IMR-90 (cell line): ENCODE measurements at regions not wholly inside any gene's neighbourhood (a gene's known extent, or its start where the extent isn't known, plus 50 kb on each side); places are given as distances from the start of the nearest gene placed in this dataset.

Experiments used
- ATAC-seq: fragments of 200-7000 bp; cut with Tn5 transposase; 2 replicates; pipeline ENCODE4 v1.9.1; 2020; ENCODE audit warnings: low read depth, mild to moderate bottlenecking, moderate library complexity
- BruUV-seq: library from RNA; stranded (reverse); fragments of 400-500 nt; replicated peaks from 2 replicates; lab custom pipeline; 2021; lab: Mats Ljungman, UMichigan
- CTCF ChIA-PET: fragments of 300-600 bp; formaldehyde crosslinking; extraction: SDS; loops from one replicate; lab custom pipeline; 2021; ENCODE audit warnings: antibody characterized with exemption; lab: Yijun Ruan, JAX
- POLR2A ChIA-PET: fragments of 300-600 bp; sonication (Branson Sonifier 250); formaldehyde crosslinking; loops from one replicate; lab custom pipeline; 2022; ENCODE audit warnings: antibody characterized with exemption; ENCODE audit not compliant: unreplicated experiment; lab: Charles Lee
- DNase-seq: peaks from one replicate; pipeline ENCODE4 v3.0.0; 2013
- H2AFZ ChIP-seq: replicated peaks from 2 replicates; pipeline ENCODE3; 2013; ENCODE audit warnings: low read length, mild to moderate bottlenecking; ENCODE audit not compliant: poor library complexity
- H2AK5ac ChIP-seq: 2 replicates; pipeline ENCODE4 v1.6.1; 2013; ENCODE audit warnings: low read depth, low read length, inconsistent platforms
- H2AK9ac ChIP-seq: replicated peaks from 2 replicates; pipeline ENCODE3; 2013; ENCODE audit warnings: mild to moderate bottlenecking, low read depth, low read length, moderate library complexity; ENCODE audit not compliant: poor library complexity
- H2BK120ac ChIP-seq: 2 replicates; pipeline ENCODE4 v1.6.1; 2013; ENCODE audit warnings: low read depth, low read length, inconsistent platforms
- H2BK15ac ChIP-seq: 3 replicates; pipeline ENCODE4 v1.6.1; 2013; ENCODE audit warnings: low read depth, low read length, inconsistent platforms
- H2BK20ac ChIP-seq: 2 replicates; pipeline ENCODE4 v1.6.1; 2013; ENCODE audit warnings: low read depth, mild to moderate bottlenecking, inconsistent platforms, low read length, moderate library complexity
- H2BK5ac ChIP-seq: 2 replicates; pipeline ENCODE4 v1.6.1; 2013; ENCODE audit warnings: mild to moderate bottlenecking, low read depth, low read length, inconsistent platforms; ENCODE audit not compliant: poor library complexity, severe bottlenecking
- H3K14ac ChIP-seq: replicated peaks from 2 replicates; pipeline ENCODE4 v1.6.1; 2013; ENCODE audit warnings: low read depth, low read length, inconsistent platforms
- H3K18ac ChIP-seq: 2 replicates; pipeline ENCODE4 v1.6.1; 2013; ENCODE audit warnings: low read depth, low read length, control low read depth
- H3K23ac ChIP-seq: 2 replicates; pipeline ENCODE4 v1.6.1; 2013; ENCODE audit warnings: low read depth, low read length, inconsistent platforms
- H3K27ac ChIP-seq: 2 replicates; pipeline ENCODE4 v1.5.1; 2013; ENCODE audit warnings: mild to moderate bottlenecking, control low read depth, low read length; ENCODE audit not compliant: insufficient read depth
- H3K27me3 ChIP-seq: 2 replicates; pipeline ENCODE4 v1.6.1; 2013; ENCODE audit warnings: low read length; ENCODE audit not compliant: control insufficient read depth, insufficient read depth
- H3K36me3 ChIP-seq: 2 replicates; pipeline ENCODE4 v1.6.1; 2013; ENCODE audit warnings: low read length, mixed read lengths; ENCODE audit not compliant: control insufficient read depth, insufficient read depth
- H3K4ac ChIP-seq: 2 replicates; pipeline ENCODE4 v1.6.1; 2013; ENCODE audit warnings: low read depth, low read length, inconsistent platforms
- H3K4me1 ChIP-seq: 2 replicates; pipeline ENCODE4 v1.6.1; 2013; ENCODE audit warnings: low read length, mixed read lengths; ENCODE audit not compliant: control insufficient read depth, insufficient read depth
- H3K4me2 ChIP-seq: 2 replicates; pipeline ENCODE4 v1.6.1; 2013; ENCODE audit warnings: low read depth, mild to moderate bottlenecking, control low read depth, low read length, moderate library complexity
- H3K4me3 ChIP-seq: 2 replicates; pipeline ENCODE4 v1.5.1; 2013; ENCODE audit warnings: low read depth, mild to moderate bottlenecking, control low read depth, low read length, moderate library complexity; ENCODE audit not compliant: insufficient read depth
- H3K56ac ChIP-seq: 2 replicates; pipeline ENCODE4 v1.6.1; 2013; ENCODE audit warnings: low read length, inconsistent platforms; ENCODE audit not compliant: insufficient read depth; ENCODE audit errors: extremely low read depth
- H3K79me1 ChIP-seq, 2 experiments: 2 replicates each; pipeline ENCODE4 v1.6.1; 2013; ENCODE audit warnings: low read length in 2 of 2, inconsistent platforms in 1 of 2, low read depth in 1 of 2
- H3K9ac ChIP-seq: 2 replicates; pipeline ENCODE4 v1.6.1; 2013; ENCODE audit warnings: low read depth, low read length, control low read depth
- H3K9me1 ChIP-seq: 2 replicates; pipeline ENCODE4 v1.6.1; 2013; ENCODE audit warnings: low read length, inconsistent platforms; ENCODE audit not compliant: insufficient read depth
- H3K9me3 ChIP-seq: 2 replicates; pipeline ENCODE4 v1.6.1; 2013; ENCODE audit warnings: low read length; ENCODE audit not compliant: control insufficient read depth, insufficient read depth
- H4K20me1 ChIP-seq: 2 replicates; pipeline ENCODE4 v1.6.1; 2013; ENCODE audit warnings: low read length, inconsistent platforms; ENCODE audit not compliant: insufficient read depth
- H4K5ac ChIP-seq: 2 replicates; pipeline ENCODE4 v1.6.1; 2013; ENCODE audit warnings: mild to moderate bottlenecking, low read depth, low read length, control low read depth
- H4K8ac ChIP-seq, 2 experiments: 2 replicates each; pipeline ENCODE4 v1.6.1; 2013; ENCODE audit warnings: low read depth in 2 of 2, low read length in 2 of 2, control low read depth in 1 of 2, inconsistent platforms in 1 of 2
- H4K91ac ChIP-seq: 2 replicates; pipeline ENCODE4 v1.6.1; 2013; ENCODE audit warnings: low read depth, low read length, inconsistent platforms; ENCODE audit not compliant: insufficient read depth
- CEBPB ChIP-seq: IDR thresholded peaks from 2 replicates; pipeline ENCODE4 v1.6.1; 2012; ENCODE audit warnings: low read depth, low read length, improper control_type of control experiment
- CHD1 ChIP-seq: IDR thresholded peaks from 2 replicates; pipeline ENCODE4 v1.6.1; 2012; ENCODE audit warnings: low read depth, low read length, improper control_type of control experiment
- CTCF ChIP-seq: conservative IDR thresholded peaks from 2 replicates; pipeline ENCODE4 v1.5.1; 2012; ENCODE audit warnings: mild to moderate bottlenecking, low read depth, low read length, improper control_type of control experiment
- MAFK ChIP-seq: IDR thresholded peaks from 2 replicates; pipeline ENCODE4 v1.6.1; 2012; ENCODE audit warnings: low read depth, low read length, improper control_type of control experiment
- NFE2L2 ChIP-seq: fragments of 150-350 bp; IDR thresholded peaks from 2 replicates; pipeline ENCODE4 v1.6.1; 2016; ENCODE audit warnings: low read depth, mild to moderate bottlenecking, low read length
- RAD21 ChIP-seq: IDR thresholded peaks from 2 replicates; pipeline ENCODE4 v1.6.1; 2012; ENCODE audit warnings: low read length, improper control_type of control experiment
- SMC3 ChIP-seq: fragments of 150-350 bp; IDR thresholded peaks from 2 replicates; pipeline ENCODE4 v1.6.1; 2016; ENCODE audit warnings: low read depth, mild to moderate bottlenecking, antibody characterized with exemption, low read length, moderate library complexity
- WGBS, 2 experiments: methylation state at CpG; one replicate each; pipeline versions ENCODE4 v1.1.5 to v1.1.7; 2013; ENCODE audit warnings: missing lambda C conversion rate in 2 of 2; ENCODE audit not compliant: insufficient read length in 1 of 2; ENCODE audit errors: extremely low coverage in 2 of 2; 5-methylcytosine and 5-hydroxymethylcytosine counted together
- dilution Hi-C: fragments of 300-500 bp; cut with HindIII; formaldehyde crosslinking; loops from one replicate; pipeline ENCODE4 v1.14.3; 2018; ENCODE audit warnings: low sequenced_read_pairs; ENCODE audit not compliant: unreplicated experiment
- in situ Hi-C: fragments of 300-500 bp; cut with MboI; formaldehyde crosslinking; loops from 3 replicates; pipeline ENCODE4 v1.14.3; 2019; ENCODE audit warnings: low sequenced_read_pairs, inconsistent platforms, mixed read lengths
- intact Hi-C: fragments of 100-400 bp; cut with micrococcal nuclease; formaldehyde crosslinking; loops from 2 replicates; pipeline ENCODE4 v1.10.0; 2022

GRCh38 chr14:49017447-49017846 is 568.7 kb downstream of the RPS29 start:
- H2AK9ac ChIP-seq: no peak overlapping the region
- H2BK5ac ChIP-seq: no peak overlapping the region
- H3K14ac ChIP-seq: no peak overlapping the region
- H3K56ac ChIP-seq: no peak overlapping the region
- intact Hi-C loops (no loop called here), dilution Hi-C loops (no loop called here), in situ Hi-C loops (no loop called here)
- H4K8ac ChIP-seq: no peak overlapping the region
- H2BK15ac ChIP-seq: no peak overlapping the region
- no peaks in the 10 kb centered on the region for H4K20me1 ChIP-seq
- 0% methylated on average over 2 of the region's 5 CpGs; no CpG with 5 or more reads in 1 of the 2 experiments for WGBS, 2 experiments
- H3K9ac ChIP-seq: no peak overlapping the region
- ChIA-PET POLR2A (no interaction called here), CTCF (no interaction called here)
- no peaks in the 10 kb centered on the region for H3K9me3 ChIP-seq
- H3K4me2 ChIP-seq: no peak overlapping the region
- no peak overlapping the region for H3K27ac ChIP-seq
- no peaks in the 10 kb centered on the region for H3K9me1 ChIP-seq
- H2BK20ac ChIP-seq: no peak overlapping the region
- H4K91ac ChIP-seq: no peak overlapping the region
- no TSS peak for BruUV-seq
- DNase-seq: no peak
- no peak overlapping the region for H2BK120ac ChIP-seq
- H3K4me1 ChIP-seq: no peaks in the 10 kb centered on the region
- H2AK5ac ChIP-seq: no peak overlapping the region
- H3K23ac ChIP-seq: no peak overlapping the region
- TF ChIP-seq RAD21 (no peak), CEBPB (peak; percentile 46; the same call in 1 of the 2 replicates), MAFK (no peak), CHD1 (no peak), SMC3 (no peak), NFE2L2 (no peak), CTCF (no peak)
- ATAC-seq: no peak
- no peaks in the 10 kb centered on the region for H3K36me3 ChIP-seq
- no peak overlapping the region for H3K4me3 ChIP-seq
- no peak overlapping the region for H3K4ac ChIP-seq
- no peaks in the 10 kb centered on the region for H3K27me3 ChIP-seq
- no peak overlapping the region for H2AFZ ChIP-seq
- no peak overlapping the region for H3K18ac ChIP-seq
- H3K79me1 ChIP-seq: no peaks in the 10 kb centered on the region
- H4K5ac ChIP-seq: no peak overlapping the region
